ENCODE measurements at regions not wholly inside any gene's neighbourhood (a gene's known extent, or its start where the extent isn't known, plus 50 kb on each side); places are given as distances from the start of the nearest gene placed in this dataset.

DNA sequence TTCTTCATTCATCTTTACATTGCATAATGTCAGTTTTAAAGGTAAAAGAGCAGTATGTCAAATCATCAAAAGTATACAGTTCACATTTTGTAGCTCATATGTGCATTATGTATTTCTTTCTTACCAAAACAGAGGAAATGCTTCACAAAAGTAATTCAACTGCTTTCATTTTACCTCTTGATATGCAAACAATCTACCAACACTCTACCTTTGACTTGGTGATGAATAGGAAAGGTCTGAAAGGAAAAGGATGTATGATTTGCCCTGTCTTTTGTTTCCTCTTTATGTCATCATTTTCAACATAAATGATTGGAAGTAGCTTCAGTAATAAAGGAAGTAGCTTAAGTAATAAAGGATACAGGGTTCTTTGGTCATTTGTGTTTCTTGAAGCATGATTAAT is 846.7 kb downstream of the NXPH1 start:
- Mint-ChIP-seq H3K4me3 (no peak overlapping the region), H3K27ac (no peak overlapping the region; a peak in 1 of 7 replicates)
- no peak overlapping the region for H3K14ac ChIP-seq (ENCODE audit: insufficient read depth, low read length)

More for the DNA sequence above, 846.7 kb downstream of the NXPH1 start:
- Histone ChIP-seq H2BK20ac (ENCODE audit: low read depth, low read length, poor library complexity, severe bottlenecking) (no peak overlapping the region), H3K4me1 (ENCODE audit: insufficient read depth, low read length) (no peaks in the 10 kb centered on the region; the same call in 1 of the 2 replicates), H4K20me1 (ENCODE audit: control insufficient read depth, insufficient read depth, insufficient read length) (no peaks in the 10 kb centered on the region), H4K8ac (replicated peaks; ENCODE audit: insufficient read length, low read depth, low read length) (no peak overlapping the region), H2AFZ (ENCODE audit: low read length) (no peak overlapping the region), H4K91ac (ENCODE audit: insufficient read length, low read depth, low read length) (no peak overlapping the region), H3T11ph (ENCODE audit: low read length) (no peak overlapping the region), H3K9ac (ENCODE audit: extremely low read depth, insufficient read length, low read length) (no peak overlapping the region), H3K56ac (ENCODE audit: insufficient read length, low read depth, low read length) (no peak overlapping the region), H2BK15ac (ENCODE audit: low read depth, low read length) (no peak overlapping the region), H2BK5ac (ENCODE audit: insufficient read length, low read length) (no peak overlapping the region), H3K79me2 (ENCODE audit: insufficient read depth, low read length) (no peaks in the 10 kb centered on the region), H2BK12ac (ENCODE audit: insufficient read length, low read depth, low read length) (no peak overlapping the region), H3K23me2 (ENCODE audit: insufficient read length, low read depth, low read length, poor library complexity, severe bottlenecking) (no peaks in the 10 kb centered on the region), H3K9me3 (ENCODE audit: control insufficient read depth, low read depth, low read length) (no peaks in the 10 kb centered on the region), H3K23ac (ENCODE audit: insufficient read length, low read depth, low read length) (no peak overlapping the region), H2AK5ac (ENCODE audit: insufficient read length, low read length) (no peak overlapping the region), H3K27me3 (ENCODE audit: insufficient read depth, low read length) (no peaks in the 10 kb centered on the region), H4K5ac (ENCODE audit: insufficient read length, low read depth, low read length) (no peak overlapping the region), H2BK120ac (ENCODE audit: low read depth, low read length, poor library complexity, severe bottlenecking) (no peak overlapping the region), H3K4ac (ENCODE audit: low read depth, low read length) (no peak overlapping the region), H3K27ac (ENCODE audit: insufficient read length, low read depth, low read length) (no peak overlapping the region), H3K4me2 (ENCODE audit: insufficient read depth, insufficient read length, low read length) (no peak overlapping the region), H3K18ac (ENCODE audit: insufficient read length, low read depth, low read length) (no peak overlapping the region), H3K79me1 (ENCODE audit: insufficient read depth, low read depth, low read length, poor library complexity, severe bottlenecking) (no peaks in the 10 kb centered on the region)
- no peak for DNase-seq
- Mint-ChIP-seq H3K36me3 (ENCODE audit: insufficient read depth in 1 of 3, low read depth in 3 of 3) (peaks cover 5 to 15% (median 9%) of the 10 kb centered on the region in 3 experiments; a peak in 5 of 7 replicates), H3K27me3 (ENCODE audit: low read depth) (no peaks in the 10 kb centered on the region), H3K9me3 (peaks cover 7 to 11% of the 10 kb centered on the region in 2 experiments; a peak in 4 of 5 replicates), H3K4me1 (peaks cover 17 to 23% of the 10 kb centered on the region in 2 experiments)
- TF ChIP-seq, protein P1, sequence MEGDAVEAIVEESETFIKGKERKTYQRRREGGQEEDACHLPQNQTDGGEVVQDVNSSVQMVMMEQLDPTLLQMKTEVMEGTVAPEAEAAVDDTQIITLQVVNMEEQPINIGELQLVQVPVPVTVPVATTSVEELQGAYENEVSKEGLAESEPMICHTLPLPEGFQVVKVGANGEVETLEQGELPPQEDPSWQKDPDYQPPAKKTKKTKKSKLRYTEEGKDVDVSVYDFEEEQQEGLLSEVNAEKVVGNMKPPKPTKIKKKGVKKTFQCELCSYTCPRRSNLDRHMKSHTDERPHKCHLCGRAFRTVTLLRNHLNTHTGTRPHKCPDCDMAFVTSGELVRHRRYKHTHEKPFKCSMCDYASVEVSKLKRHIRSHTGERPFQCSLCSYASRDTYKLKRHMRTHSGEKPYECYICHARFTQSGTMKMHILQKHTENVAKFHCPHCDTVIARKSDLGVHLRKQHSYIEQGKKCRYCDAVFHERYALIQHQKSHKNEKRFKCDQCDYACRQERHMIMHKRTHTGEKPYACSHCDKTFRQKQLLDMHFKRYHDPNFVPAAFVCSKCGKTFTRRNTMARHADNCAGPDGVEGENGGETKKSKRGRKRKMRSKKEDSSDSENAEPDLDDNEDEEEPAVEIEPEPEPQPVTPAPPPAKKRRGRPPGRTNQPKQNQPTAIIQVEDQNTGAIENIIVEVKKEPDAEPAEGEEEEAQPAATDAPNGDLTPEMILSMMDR (conservative IDR thresholded peaks at IDR 0.05) = no peak

Data from H9 (cell line).